Sigmoid colon (tissue), 3 donors: ENCODE measurements at regions not wholly inside any gene's neighbourhood (a gene's known extent, or its start where the extent isn't known, plus 50 kb on each side); places are given as distances from the start of the nearest gene placed in this dataset.

Experiments
- CTCF ChIP-seq, 4 experiments: fragments of 450-650 bp in 3 of 4; fragments of 200-600 bp in 1 of 4; IDR thresholded peaks; one replicate each; pipeline ENCODE4 v1.5.1; 2016 to 2019; ENCODE audit warnings: antibody characterized with exemption in 4 of 4, mild to moderate bottlenecking in 3 of 4, moderate library complexity in 2 of 4
- POLR2A ChIP-seq, 2 donors: fragments of 450-650 bp; IDR thresholded peaks; one replicate each; pipeline ENCODE4 v1.6.1; 2016; ENCODE audit warnings: antibody characterized with exemption in 2 of 2, mild to moderate bottlenecking in 2 of 2, moderate library complexity in 2 of 2

DNA sequence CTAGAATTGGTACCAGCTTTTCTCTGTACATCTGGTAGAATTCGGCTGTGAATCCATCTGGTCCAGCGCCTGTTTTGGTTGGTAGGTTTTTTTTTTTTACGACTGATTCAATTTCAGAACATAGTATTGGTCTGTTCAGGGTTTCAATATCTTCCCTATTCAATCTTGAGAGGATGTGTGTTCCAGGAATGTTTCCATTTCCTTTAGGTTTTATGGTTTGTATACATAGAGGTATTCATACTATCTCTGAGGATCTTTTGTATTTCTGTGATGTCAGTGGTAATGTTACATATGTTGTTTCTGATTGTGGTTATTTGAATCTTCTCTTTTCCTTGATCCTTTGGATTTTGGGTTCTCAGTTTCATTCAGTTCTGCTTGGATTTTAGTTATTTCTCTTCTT is 172.1 kb upstream of the ITGA4 start:
- TF ChIP-seq CTCF (IDR thresholded peaks at IDR 0.05) (no peak), POLR2A (IDR thresholded peaks at IDR 0.05) (no peak)
